ENCODE measurements at regions not wholly inside any gene's neighbourhood (a gene's known extent, or its start where the extent isn't known, plus 50 kb on each side); places are given as distances from the start of the nearest gene placed in this dataset.
"Not testable (repeated sequence)": the region's sequence is repeated elsewhere in the genome, so short reads cannot be mapped to it uniquely, and the experiment has no call there.

GRCh38 chrX:140164391-140164790 is 199.1 kb upstream of the CXorf66 start:
- DNase-seq (ENCODE audit: low spot score): no peak

GRCh38 chrX:140163371-140164159 is 198.2 kb upstream of the CXorf66 start:
- no peak for DNase-seq (ENCODE audit: low spot score)

GRCh38 chrX:140157611-140158010 is 192.3 kb upstream of the CXorf66 start:
- DNase-seq (ENCODE audit: low spot score): no peak

- no peak for DNase-seq (ENCODE audit: low spot score)
Observed at GRCh38 chrX:140157143-140157542, 191.8 kb upstream of the CXorf66 start.

- DNase-seq (ENCODE audit: low spot score): no peak
Observed at GRCh38 chrX:140151316-140151715, 186.0 kb upstream of the CXorf66 start.

- DNase-seq (ENCODE audit: low spot score): no peak
Observed at GRCh38 chrX:140149761-140150160, 184.4 kb upstream of the CXorf66 start.

GRCh38 chrX:140141444-140142029 is 176.2 kb upstream of the CXorf66 start:
- DNase-seq (ENCODE audit: low spot score): peak; percentile 48

GRCh38 chrX:140138492-140138891 is 173.2 kb upstream of the CXorf66 start:
- DNase-seq (ENCODE audit: low spot score): not testable (repeated sequence)

- DNase-seq (ENCODE audit: low spot score): not testable (repeated sequence)
Observed at GRCh38 chrX:140138065-140138464, 172.7 kb upstream of the CXorf66 start.

GRCh38 chrX:140132937-140133336 is 167.6 kb upstream of the CXorf66 start:
- DNase-seq (ENCODE audit: low spot score): no peak

- no peak for DNase-seq (ENCODE audit: low spot score)
Observed at GRCh38 chrX:140123446-140123845, 158.1 kb upstream of the CXorf66 start.

GRCh38 chrX:140114059-140114458 is 148.7 kb upstream of the CXorf66 start:
- not testable (repeated sequence) for DNase-seq (ENCODE audit: low spot score)

GRCh38 chrX:140110081-140110650 is 144.8 kb upstream of the CXorf66 start:
- no peak for DNase-seq (ENCODE audit: low spot score)

GRCh38 chrX:140104760-140105159 is 139.4 kb upstream of the CXorf66 start:
- no peak for DNase-seq (ENCODE audit: low spot score)

GRCh38 chrX:140099221-140099620 is 133.9 kb upstream of the CXorf66 start:
- no peak for DNase-seq (ENCODE audit: low spot score)

- no peak for DNase-seq (ENCODE audit: low spot score)
Observed at GRCh38 chrX:140092121-140092520, 126.8 kb upstream of the CXorf66 start.

GRCh38 chrX:140091125-140091886 is 126.0 kb upstream of the CXorf66 start:
- no peak for DNase-seq (ENCODE audit: low spot score)

- no peak for DNase-seq (ENCODE audit: low spot score)
Observed at GRCh38 chrX:140090800-140091124, 125.4 kb upstream of the CXorf66 start.

- no peak for DNase-seq (ENCODE audit: low spot score)
Observed at GRCh38 chrX:140088438-140088837, 123.1 kb upstream of the CXorf66 start.

GRCh38 chrX:140087875-140088274 is 122.6 kb upstream of the CXorf66 start:
- no peak for DNase-seq (ENCODE audit: low spot score)

- DNase-seq (ENCODE audit: low spot score): no peak
Observed at GRCh38 chrX:140086691-140087090, 121.4 kb upstream of the CXorf66 start.

GRCh38 chrX:140074851-140075250 is 109.5 kb upstream of the CXorf66 start:
- DNase-seq (ENCODE audit: low spot score): not testable (repeated sequence)

GRCh38 chrX:140071037-140071436 is 105.7 kb upstream of the CXorf66 start:
- no peak for DNase-seq (ENCODE audit: low spot score)
